T-cell (primary cell): ENCODE measurements at regions not wholly inside any gene's neighbourhood (a gene's known extent, or its start where the extent isn't known, plus 50 kb on each side); places are given as distances from the start of the nearest gene placed in this dataset.
"Not testable (repeated sequence)": the region's sequence is repeated elsewhere in the genome, so short reads cannot be mapped to it uniquely, and the experiment has no call there.

Experiments
- ATAC-seq, 4 experiments: fragments of 200-7000 bp in 3 of 4; fragments of 150-1000 bp in 1 of 4; cut with Tn5 transposase; replicated peaks in 1 of 4; 1 replicate in 3 of 4; 2 replicates in 1 of 4; pipeline ENCODE4 v1.10.0; 2021; ENCODE audit warnings: moderate library complexity in 3 of 4, mild to moderate bottlenecking in 2 of 4, moderate number of reproducible peaks in 1 of 4
- CTCF ChIA-PET, 2 donors: fragments of 300-600 bp; sonication (Branson Sonifier 250); formaldehyde crosslinking; loops; one replicate each; lab custom pipeline; 2022; ENCODE audit warnings: antibody characterized with exemption in 2 of 2; lab: Charles Lee
- POLR2A ChIA-PET, 2 donors: fragments of 300-600 bp; sonication (Branson Sonifier 250); formaldehyde crosslinking; loops; one replicate each; lab custom pipeline; 2022; ENCODE audit warnings: antibody characterized with exemption in 2 of 2; lab: Charles Lee
- DNase-seq, 35 experiments: peaks; one replicate each; pipeline versions ENCODE4 v3.0.0 to v3.0.0-alpha.2; 2013 to 2023
- H3K27ac ChIP-seq: one replicate; pipeline ENCODE4 v1.5.1; 2013; ENCODE audit warnings: low read length
- H3K27me3 ChIP-seq, 2 experiments: replicated peaks in 1 of 2; 1 replicate in 1 of 2; 2 replicates in 1 of 2; pipeline versions ENCODE4 v1.6.1 to v1.7.0; 2013; ENCODE audit warnings: low read length in 1 of 2, mixed read lengths in 1 of 2; ENCODE audit not compliant: control insufficient read depth in 2 of 2, insufficient read depth in 2 of 2; ENCODE audit errors: extremely low read depth in 1 of 2
- H3K36me3 ChIP-seq, 2 donors: 1 replicate in 1 of 2; 2 replicates in 1 of 2; pipeline versions ENCODE4 v1.6.1 to v1.7.0; 2013; ENCODE audit warnings: low read length in 1 of 2; ENCODE audit not compliant: control insufficient read depth in 2 of 2, insufficient read depth in 1 of 2; ENCODE audit errors: extremely low read depth in 1 of 2
- H3K4me1 ChIP-seq, 2 experiments: 1 replicate in 1 of 2; 2 replicates in 1 of 2; pipeline versions ENCODE4 v1.6.1 to v1.7.0; 2013; ENCODE audit warnings: low read length in 2 of 2, mixed read lengths in 1 of 2; ENCODE audit not compliant: insufficient read depth in 2 of 2, control insufficient read depth in 1 of 2; ENCODE audit errors: extremely low read depth in 1 of 2
- H3K4me3 ChIP-seq, 2 donors: 1 replicate in 1 of 2; 2 replicates in 1 of 2; pipeline versions ENCODE4 v1.5.1 to v1.7.0; 2013; ENCODE audit warnings: mild to moderate bottlenecking in 2 of 2, low read length in 1 of 2, moderate library complexity in 1 of 2; ENCODE audit not compliant: control insufficient read depth in 1 of 2; ENCODE audit errors: extremely low read depth in 1 of 2
- H3K9me3 ChIP-seq: 2 replicates; pipeline ENCODE4 v1.7.0; 2013
- H3K27ac Mint-ChIP-seq, 2 donors: one replicate each; pipeline ENCODE4 v1.8.0; 2020 to 2021; ENCODE audit warnings: mild to moderate bottlenecking in 2 of 2, mixed read lengths in 2 of 2
- H3K27me3 Mint-ChIP-seq, 2 donors: one replicate each; pipeline ENCODE4 v1.8.0; 2021 to 2022; ENCODE audit warnings: mixed read lengths in 2 of 2
- H3K36me3 Mint-ChIP-seq: one replicate; pipeline ENCODE4 v1.8.0; 2021; ENCODE audit warnings: mixed read lengths
- H3K4me1 Mint-ChIP-seq, 3 donors: one replicate each; pipeline ENCODE4 v1.8.0; 2020 to 2022; ENCODE audit warnings: mixed read lengths in 3 of 3, mild to moderate bottlenecking in 1 of 3
- H3K4me3 Mint-ChIP-seq, 3 donors: one replicate each; pipeline ENCODE4 v1.8.0; 2020 to 2022; ENCODE audit warnings: mild to moderate bottlenecking in 3 of 3, mixed read lengths in 3 of 3, moderate library complexity in 3 of 3
- H3K9me3 Mint-ChIP-seq, 3 donors: one replicate each; pipeline ENCODE4 v1.8.0; 2020 to 2022; ENCODE audit warnings: mixed read lengths in 3 of 3
- WGBS: methylation state at CpG from one replicate; pipeline ENCODE4 v1.1.5; 2013; ENCODE audit warnings: missing lambda C conversion rate; ENCODE audit not compliant: insufficient coverage; 5-methylcytosine and 5-hydroxymethylcytosine counted together

GRCh38 chr2:12469141-12469561 is 247.6 kb upstream of the TRIB2 start:
- no peaks in the 10 kb centered on the region for H3K27me3 Mint-ChIP-seq
- DNase-seq = no peak
- no peak overlapping the region for H3K27ac Mint-ChIP-seq
- H3K36me3 ChIP-seq = no peaks in the 10 kb centered on the region
- ChIA-PET POLR2A (no interaction called here), CTCF (no interaction called here)
- no peak overlapping the region for H3K4me3 Mint-ChIP-seq
- H3K4me3 ChIP-seq = no peak overlapping the region
- H3K9me3 ChIP-seq = peaks cover 4% of the 10 kb centered on the region
- ATAC-seq = no peak
- H3K4me1 ChIP-seq = peaks cover 0 to 4% of the 10 kb centered on the region in 2 experiments
- no peaks in the 10 kb centered on the region for H3K27me3 ChIP-seq
- H3K27ac ChIP-seq = no peak overlapping the region
- WGBS = 100% methylated on average over 1 of the region's 3 CpGs
- peaks cover 4% of the 10 kb centered on the region for H3K36me3 Mint-ChIP-seq
- H3K9me3 Mint-ChIP-seq = peaks cover 3 to 10% (median 4%) of the 10 kb centered on the region in 3 donors
- peaks cover 8 to 15% (median 15%) of the 10 kb centered on the region in 3 donors for H3K4me1 Mint-ChIP-seq

DNA sequence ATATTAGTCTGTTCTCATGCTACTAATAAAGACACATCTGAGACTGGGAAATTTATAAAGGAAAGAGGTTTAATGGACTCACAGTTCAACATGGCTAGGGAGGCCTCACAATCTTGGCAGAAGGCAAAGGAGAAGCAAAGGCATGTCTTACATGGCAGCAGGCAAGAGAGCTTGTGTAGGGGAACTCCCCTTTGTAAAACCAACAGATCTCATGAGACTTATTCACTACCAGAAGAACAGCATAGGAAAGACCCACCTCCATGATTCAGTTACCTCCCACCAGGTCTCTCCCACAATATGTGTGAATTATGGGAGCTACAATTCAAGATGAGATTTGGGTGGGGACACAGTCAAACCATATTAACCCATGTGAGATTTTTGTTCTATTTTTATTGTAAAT is 244.5 kb upstream of the TRIB2 start:
- POLR2A ChIA-PET = not testable (repeated sequence)
- CTCF ChIA-PET = interaction anchor here in 1 of 2 donors (0.6 kb wide), 1 partner anchor 609 kb away, joined by 3 read pairs; no protein-coding TSS in a partner anchor

GRCh38 chr2:12478151-12479064 is 238.3 kb upstream of the TRIB2 start:
- POLR2A ChIA-PET = no interaction called here

More for the DNA sequence above, 244.5 kb upstream of the TRIB2 start:
- not testable (repeated sequence) for H3K27ac ChIP-seq, H3K27me3 ChIP-seq, ATAC-seq, H3K27me3 Mint-ChIP-seq, H3K36me3 ChIP-seq, H3K4me3 Mint-ChIP-seq, H3K4me1 ChIP-seq, H3K9me3 Mint-ChIP-seq, DNase-seq, H3K4me3 ChIP-seq, H3K36me3 Mint-ChIP-seq, H3K4me1 Mint-ChIP-seq, H3K9me3 ChIP-seq
- H3K27ac Mint-ChIP-seq = peak overlapping the region in 1 of 2 donors; percentile 61

GRCh38 chr2:12479065-12479601 is 237.6 kb upstream of the TRIB2 start:
- CTCF ChIA-PET = no interaction called here
- peaks cover 0 to 4% of the 10 kb centered on the region in 2 experiments for H3K4me1 ChIP-seq
- POLR2A ChIA-PET = no interaction called here
- no peak for ATAC-seq
- H3K27ac ChIP-seq = no peak overlapping the region
- H3K36me3 ChIP-seq = no peaks in the 10 kb centered on the region
- DNase-seq = no peak
- Mint-ChIP-seq H3K4me1 (peaks cover 3 to 6% (median 5%) of the 10 kb centered on the region in 3 donors), H3K4me3 (peak overlapping the region in 1 of 3 donors; percentile 32), H3K9me3 (no peaks in the 10 kb centered on the region), H3K36me3 (no peaks in the 10 kb centered on the region), H3K27me3 (no peaks in the 10 kb centered on the region), H3K27ac (no peak overlapping the region)
- WGBS = 100% methylated on average over 1 of the region's 1 CpG
- no peaks in the 10 kb centered on the region for H3K9me3 ChIP-seq
- H3K4me3 ChIP-seq = no peak overlapping the region
- H3K27me3 ChIP-seq = no peaks in the 10 kb centered on the region

More at GRCh38 chr2:12478151-12479064, 238.3 kb upstream of the TRIB2 start:
- H3K27me3 Mint-ChIP-seq = no peaks in the 10 kb centered on the region
- H3K4me3 ChIP-seq = no peak overlapping the region
- no peaks in the 10 kb centered on the region for H3K4me1 Mint-ChIP-seq
- H3K27ac ChIP-seq = no peak overlapping the region
- WGBS = 97% methylated on average over 5 of the region's 9 CpGs
- no peak overlapping the region for H3K27ac Mint-ChIP-seq
- no peaks in the 10 kb centered on the region for H3K9me3 Mint-ChIP-seq
- no peaks in the 10 kb centered on the region for H3K9me3 ChIP-seq
- H3K27me3 ChIP-seq = no peaks in the 10 kb centered on the region
- no peaks in the 10 kb centered on the region for H3K4me1 ChIP-seq
- H3K36me3 ChIP-seq = no peaks in the 10 kb centered on the region
- CTCF ChIA-PET = interaction anchor here in 1 of 2 donors (0.6 kb wide), 1 partner anchor 452 kb away, joined by 3 read pairs; no protein-coding TSS in a partner anchor
- DNase-seq (no peak), ATAC-seq (no peak)
- no peaks in the 10 kb centered on the region for H3K36me3 Mint-ChIP-seq
- peak overlapping the region in 1 of 3 donors; percentile 32 for H3K4me3 Mint-ChIP-seq

DNA sequence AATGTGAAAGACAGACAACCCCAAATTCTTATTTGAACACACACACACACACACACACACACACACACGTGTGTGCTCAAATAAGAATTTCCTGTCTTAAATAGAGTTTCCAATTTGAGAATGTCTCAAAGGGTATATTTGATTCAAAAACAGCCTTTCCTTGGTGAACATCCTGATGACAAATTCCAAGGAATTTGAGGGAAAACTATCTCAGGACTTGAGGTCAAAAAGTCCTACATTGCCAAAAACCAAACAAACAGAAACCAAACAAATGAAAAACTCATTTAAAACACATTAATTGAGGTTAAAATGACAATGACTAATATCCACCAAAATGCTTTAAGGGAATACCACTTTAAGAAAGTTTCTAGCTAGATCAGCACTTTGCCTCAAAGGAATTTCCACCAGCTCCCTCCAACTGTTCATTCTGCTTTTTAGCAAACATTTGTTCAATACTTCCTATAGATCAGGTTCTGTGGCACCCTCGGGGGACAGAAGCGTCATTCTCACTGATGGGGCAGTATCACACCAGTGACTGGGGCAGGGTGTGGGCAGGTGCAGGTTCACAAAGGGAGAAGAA is 232.1 kb upstream of the TRIB2 start:
- Mint-ChIP-seq H3K9me3 (no peaks in the 10 kb centered on the region), H3K4me3 (peak overlapping the region in 1 of 3 donors; percentile 4), H3K27me3 (no peaks in the 10 kb centered on the region), H3K27ac (peak overlapping the region; percentile 0 to 68), H3K36me3 (no peaks in the 10 kb centered on the region), H3K4me1 (peaks cover 52 to 57% (median 55%) of the 10 kb centered on the region in 3 donors)
- no CpG with 5 or more reads among the region's 3 CpGs for WGBS
- H3K4me1 ChIP-seq = peaks cover 32 to 42% of the 10 kb centered on the region in 2 experiments
- H3K9me3 ChIP-seq = no peaks in the 10 kb centered on the region
- H3K27me3 ChIP-seq = no peaks in the 10 kb centered on the region
- H3K27ac ChIP-seq = no peak overlapping the region
- POLR2A ChIA-PET = interaction anchor here in 1 of 2 donors (0.6 kb wide), 2 partner anchors 128 to 284 kb away, joined by 3 to 5 read pairs; no protein-coding TSS in a partner anchor
- DNase-seq = no peak
- H3K36me3 ChIP-seq = no peaks in the 10 kb centered on the region
- CTCF ChIA-PET = interaction anchor here in 1 of 2 donors (0.7 kb wide), 1 partner anchor 303 kb away, joined by 6 read pairs; no protein-coding TSS in a partner anchor
- ATAC-seq = no peak
- H3K4me3 ChIP-seq = no peak overlapping the region
